PFSK-1 (cell line): ENCODE measurements at regions not wholly inside any gene's neighbourhood (a gene's known extent, or its start where the extent isn't known, plus 50 kb on each side); places are given as distances from the start of the nearest gene placed in this dataset.

Experiments used
- POLR2AphosphoS5 ChIP-seq: IDR thresholded peaks from 2 replicates; pipeline ENCODE4 v1.6.1; 2012; ENCODE audit warnings: low read depth, mild to moderate bottlenecking, control low read depth, low read length, moderate library complexity
- REST ChIP-seq, 2 experiments: IDR thresholded peaks; 2 replicates each; pipeline versions ENCODE4 v1.6.1 to v1.8.0; 2011 to 2012; ENCODE audit warnings: low read depth in 2 of 2, low read length in 2 of 2, control low read depth in 1 of 2, inconsistent platforms in 1 of 2, mild to moderate bottlenecking in 1 of 2, moderate library complexity in 1 of 2; ENCODE audit not compliant: insufficient read depth in 1 of 2
- SIN3A ChIP-seq: IDR thresholded peaks from 2 replicates; pipeline ENCODE4 v1.6.1; 2012; ENCODE audit warnings: mild to moderate bottlenecking, low read length, moderate library complexity, borderline replicate concordance; ENCODE audit not compliant: insufficient read depth
- TAF1 ChIP-seq: IDR thresholded peaks from 2 replicates; pipeline ENCODE4 v1.6.1; 2012; ENCODE audit warnings: low read length, control low read depth, borderline replicate concordance; ENCODE audit not compliant: insufficient read depth

DNA sequence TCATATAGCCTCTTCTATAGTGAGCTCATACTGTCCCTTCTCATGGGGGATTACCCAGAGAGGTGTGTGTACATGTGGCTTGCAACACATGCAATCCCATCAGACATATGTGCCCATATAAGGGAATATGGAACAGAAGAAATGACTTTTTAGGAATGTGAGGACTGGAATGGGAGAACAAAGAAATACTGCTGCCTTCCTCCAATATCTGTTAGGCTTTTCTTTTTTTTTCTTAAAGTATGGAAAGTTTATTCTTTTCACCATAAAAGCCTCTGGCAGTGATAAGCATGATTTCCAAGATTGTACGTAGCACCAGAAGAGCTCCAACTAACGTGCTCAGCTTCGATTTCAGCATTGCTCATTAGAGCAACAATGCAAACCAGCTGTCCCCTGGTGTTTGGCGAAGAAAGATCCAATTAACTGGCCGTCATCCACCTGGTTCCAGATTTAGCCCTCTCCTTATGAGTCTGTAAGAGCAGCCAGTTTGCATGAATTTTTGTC is 113.6 kb downstream of the ADCYAP1 start:
- TF ChIP-seq POLR2AphosphoS5 (no peak), TAF1 (no peak), REST (IDR thresholded peaks at IDR 0.05; ENCODE audit: insufficient read depth in 1 of 2, low read depth in 2 of 2, low read length in 2 of 2) (no peak), SIN3A (no peak)
